T-helper 17 cell (primary cell): ENCODE measurements at regions not wholly inside any gene's neighbourhood (a gene's known extent, or its start where the extent isn't known, plus 50 kb on each side); places are given as distances from the start of the nearest gene placed in this dataset.

Experiments used
- ATAC-seq: fragments of 150-1000 bp; cut with Tn5 transposase; 2 replicates; pipeline ENCODE4 v1.10.0; 2021; ENCODE audit warnings: mild to moderate bottlenecking, moderate library complexity
- DNase-seq, 3 donors: peaks; one replicate each; pipeline versions ENCODE4 v3.0.0 to v3.0.0-alpha.2; 2020 to 2021
- H3K9me3 ChIP-seq: one replicate; pipeline ENCODE4 v1.7.0; 2013; ENCODE audit warnings: low read length, mild to moderate bottlenecking; ENCODE audit not compliant: control insufficient read depth, poor library complexity, severe bottlenecking
- H3K27ac Mint-ChIP-seq: one replicate; pipeline ENCODE4 v1.8.0; 2022; ENCODE audit warnings: mild to moderate bottlenecking, moderate library complexity, mixed read lengths
- H3K27me3 Mint-ChIP-seq: one replicate; pipeline ENCODE4 v1.8.0; 2022; ENCODE audit warnings: mixed read lengths
- H3K36me3 Mint-ChIP-seq: one replicate; pipeline ENCODE4 v1.8.0; 2022; ENCODE audit warnings: low read depth, mixed read lengths
- H3K4me1 Mint-ChIP-seq: one replicate; pipeline ENCODE4 v1.8.0; 2022; ENCODE audit warnings: mild to moderate bottlenecking, mixed read lengths
- H3K4me3 Mint-ChIP-seq: one replicate; pipeline ENCODE4 v1.8.0; 2022; ENCODE audit warnings: mild to moderate bottlenecking, moderate library complexity, mixed read lengths

DNA sequence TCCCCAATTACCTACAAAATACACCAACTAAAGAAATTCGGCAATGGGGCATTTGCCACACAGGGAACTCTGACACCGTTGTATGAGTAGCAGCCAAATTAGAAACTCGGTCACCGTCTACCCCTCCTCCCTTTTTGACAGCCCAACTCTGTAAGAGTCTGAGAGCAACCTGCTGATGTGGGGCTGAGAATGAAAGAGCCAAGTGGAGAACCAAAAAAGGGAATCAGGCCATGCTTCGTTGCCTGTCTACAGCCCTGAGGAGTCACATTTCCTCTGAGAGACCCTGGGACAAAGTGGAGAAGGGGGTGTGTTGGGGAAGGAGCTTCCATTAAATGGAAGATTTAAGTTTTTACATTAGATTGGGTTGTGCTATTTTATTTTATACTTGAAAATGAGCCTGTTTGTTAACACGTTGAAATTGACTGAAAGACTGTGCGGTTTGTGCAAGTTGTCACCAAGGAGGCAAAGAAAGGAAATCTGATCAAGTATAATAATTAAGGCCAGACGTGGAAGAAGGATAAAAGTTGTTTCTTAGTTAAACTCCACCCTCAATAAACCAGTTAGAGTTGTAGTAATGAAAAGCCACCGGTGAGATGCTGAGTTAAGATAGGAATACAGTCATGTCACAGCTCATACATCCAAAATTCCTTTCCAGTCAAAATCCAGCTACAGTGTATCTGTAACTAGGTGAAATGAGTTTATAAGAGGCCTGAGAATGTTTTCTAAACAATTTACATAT, 131.7 kb upstream of the CREB1 start:
- H3K4me3 Mint-ChIP-seq = no peak overlapping the region
- DNase-seq = no peak
- no peak overlapping the region for H3K27ac Mint-ChIP-seq
- H3K27me3 Mint-ChIP-seq = no peaks in the 10 kb centered on the region
- H3K4me1 Mint-ChIP-seq = peaks cover 2% of the 10 kb centered on the region
- no peaks in the 10 kb centered on the region for H3K9me3 ChIP-seq
- H3K36me3 Mint-ChIP-seq = no peaks in the 10 kb centered on the region
- no peak for ATAC-seq

DNA sequence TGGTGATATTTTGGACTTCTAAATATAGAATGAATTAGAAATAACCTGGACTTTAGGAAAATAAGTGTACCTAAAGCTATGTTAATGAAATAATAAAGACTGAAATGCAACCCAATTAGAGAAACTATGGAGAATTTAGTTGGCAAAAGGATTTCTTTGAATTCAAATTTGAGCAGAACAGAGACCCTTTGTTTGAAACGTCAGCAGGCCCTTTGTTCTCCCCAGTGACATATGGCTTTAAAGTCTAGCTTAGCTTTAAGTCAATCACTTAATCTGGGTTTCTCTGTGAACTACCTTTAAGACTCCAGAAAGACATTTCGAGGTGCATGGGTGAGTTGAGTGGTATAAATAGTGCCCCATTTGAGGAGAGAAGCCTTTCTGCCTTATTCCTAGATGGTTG, 130.5 kb upstream of the CREB1 start:
- Mint-ChIP-seq H3K36me3 (no peaks in the 10 kb centered on the region), H3K4me1 (peaks cover 2% of the 10 kb centered on the region), H3K27ac (no peak overlapping the region), H3K4me3 (no peak overlapping the region), H3K27me3 (no peaks in the 10 kb centered on the region)
- no peaks in the 10 kb centered on the region for H3K9me3 ChIP-seq
- no peak for DNase-seq
- ATAC-seq = no peak

DNA sequence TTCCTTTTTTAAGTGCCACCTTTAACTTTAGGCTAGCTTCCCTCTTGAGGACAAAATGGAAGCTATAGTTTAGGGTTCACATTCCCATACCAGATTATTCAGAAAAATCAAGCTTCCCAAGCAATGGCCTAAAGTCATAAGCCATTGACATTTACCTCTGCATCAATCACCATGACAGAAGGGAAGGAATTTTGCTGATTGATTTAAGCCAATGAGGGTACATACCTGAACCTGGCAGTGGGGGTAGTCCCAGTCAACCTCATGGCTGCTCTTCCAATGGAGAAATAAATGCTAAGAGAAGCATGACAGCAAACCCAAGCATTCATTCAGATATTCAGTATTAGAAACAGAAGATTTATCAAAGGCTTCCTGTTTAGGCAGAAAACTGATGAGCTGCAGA, 128.4 kb upstream of the CREB1 start:
- no peak overlapping the region for H3K27ac Mint-ChIP-seq
- H3K36me3 Mint-ChIP-seq = peaks cover 2% of the 10 kb centered on the region
- no peaks in the 10 kb centered on the region for H3K27me3 Mint-ChIP-seq
- DNase-seq = no peak
- ATAC-seq = no peak
- H3K4me1 Mint-ChIP-seq = peaks cover 2% of the 10 kb centered on the region
- no peaks in the 10 kb centered on the region for H3K9me3 ChIP-seq
- H3K4me3 Mint-ChIP-seq = no peak overlapping the region

DNA sequence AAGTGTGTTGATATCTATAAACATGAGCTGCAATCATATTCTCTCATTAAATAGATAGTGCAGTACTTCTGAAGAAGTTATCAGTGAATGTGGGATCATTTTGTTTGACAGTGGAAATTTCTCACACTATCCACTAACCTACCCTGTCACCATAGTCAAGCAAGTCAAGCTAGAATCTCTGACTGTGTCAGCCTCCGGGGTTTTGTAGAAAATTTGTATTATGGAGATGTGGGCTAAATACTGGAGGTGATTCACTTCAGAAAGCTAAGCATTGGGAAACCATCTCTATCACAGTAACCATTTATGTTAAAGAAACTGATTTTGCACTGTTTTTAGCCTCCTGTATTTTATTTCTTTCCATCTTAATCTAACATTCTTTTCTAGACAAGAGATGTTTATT, 126.6 kb upstream of the CREB1 start:
- DNase-seq (no peak), ATAC-seq (no peak)
- Mint-ChIP-seq H3K4me1 (peaks cover 4% of the 10 kb centered on the region), H3K36me3 (peaks cover 5% of the 10 kb centered on the region), H3K27ac (no peak overlapping the region), H3K4me3 (no peak overlapping the region), H3K27me3 (no peaks in the 10 kb centered on the region)
- H3K9me3 ChIP-seq = no peaks in the 10 kb centered on the region

DNA sequence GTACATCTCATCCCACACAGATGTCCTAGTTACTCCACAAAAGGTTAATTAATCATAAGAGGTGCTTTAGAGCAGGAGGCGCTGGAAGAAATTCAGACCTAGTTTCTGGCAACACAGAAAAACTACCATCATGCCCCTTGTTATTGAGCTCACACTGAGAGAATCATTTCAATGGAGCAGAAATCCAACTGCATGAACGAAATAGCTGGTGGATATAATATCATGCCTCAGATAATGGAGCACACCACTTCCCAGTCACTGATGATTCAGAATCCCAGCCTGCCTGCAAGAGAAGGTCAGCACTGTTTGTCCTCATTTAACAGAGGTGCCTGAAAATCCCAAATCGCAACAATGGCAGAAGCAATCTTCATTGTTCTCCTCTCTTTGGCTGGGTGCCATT, 125.8 kb upstream of the CREB1 start:
- H3K27ac Mint-ChIP-seq = no peak overlapping the region
- H3K4me3 Mint-ChIP-seq = no peak overlapping the region
- ATAC-seq (no peak), DNase-seq (no peak)
- no peaks in the 10 kb centered on the region for H3K9me3 ChIP-seq
- H3K4me1 Mint-ChIP-seq = peaks cover 4% of the 10 kb centered on the region
- no peaks in the 10 kb centered on the region for H3K27me3 Mint-ChIP-seq
- peaks cover 5% of the 10 kb centered on the region for H3K36me3 Mint-ChIP-seq

DNA sequence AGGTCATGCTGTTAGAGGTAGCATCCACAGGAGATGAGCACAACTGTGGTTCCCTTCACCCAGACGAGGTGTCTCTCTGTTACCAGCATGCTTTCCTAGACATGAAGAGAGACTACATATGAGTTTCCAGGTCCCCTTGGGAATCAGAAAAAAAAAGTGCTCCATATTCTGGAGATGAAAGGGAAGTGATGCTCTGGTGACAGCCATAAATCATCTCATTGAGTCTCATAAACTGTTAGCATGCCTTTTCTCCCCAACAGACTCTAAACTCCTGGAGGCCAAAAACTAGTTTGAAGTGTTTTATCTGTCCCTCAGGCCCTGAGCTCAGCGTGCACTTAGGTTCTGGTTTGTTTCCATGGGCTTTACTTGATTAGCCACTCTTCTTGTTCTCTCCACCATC, 124.6 kb upstream of the CREB1 start:
- peaks cover 5% of the 10 kb centered on the region for H3K36me3 Mint-ChIP-seq
- H3K9me3 ChIP-seq = no peaks in the 10 kb centered on the region
- no peaks in the 10 kb centered on the region for H3K27me3 Mint-ChIP-seq
- no peak overlapping the region for H3K27ac Mint-ChIP-seq
- H3K4me3 Mint-ChIP-seq = no peak overlapping the region
- DNase-seq (no peak), ATAC-seq (no peak)
- H3K4me1 Mint-ChIP-seq = peaks cover 4% of the 10 kb centered on the region

DNA sequence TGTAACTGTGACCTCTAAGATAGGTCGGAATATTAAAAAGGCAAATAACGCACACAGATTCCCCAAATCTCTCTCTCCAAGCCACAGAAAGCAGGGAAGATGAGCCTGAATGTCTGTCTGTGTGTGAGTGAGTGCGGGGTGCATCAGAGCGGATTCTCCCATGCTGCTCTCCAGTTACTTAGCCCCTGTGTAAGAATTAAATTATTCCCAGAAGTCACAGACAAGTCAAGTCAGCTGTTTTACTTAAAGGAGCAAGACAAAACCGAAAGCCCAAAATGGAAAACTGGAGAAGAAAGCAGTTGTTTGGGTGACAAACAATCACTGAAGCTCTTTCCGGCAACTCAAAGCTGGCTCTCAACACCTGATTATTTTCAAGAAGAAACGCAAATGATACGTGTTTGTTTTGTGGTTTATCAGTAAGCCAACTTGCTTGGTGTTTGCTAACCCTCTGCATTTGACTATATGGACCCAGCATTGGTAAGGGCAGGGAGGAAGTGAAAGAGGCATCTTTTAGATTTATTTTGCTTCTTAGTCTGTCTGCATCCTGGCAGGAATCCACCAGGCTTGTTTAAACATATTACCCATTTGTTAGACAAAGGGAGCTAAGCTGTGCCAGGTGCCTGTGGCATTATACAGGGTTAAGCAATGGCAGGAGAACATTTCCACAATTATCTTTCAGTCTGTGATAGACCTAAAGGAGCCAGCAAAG, 121.5 kb upstream of the CREB1 start:
- Mint-ChIP-seq H3K27me3 (no peaks in the 10 kb centered on the region), H3K4me1 (peaks cover 4% of the 10 kb centered on the region), H3K36me3 (peaks cover 5% of the 10 kb centered on the region), H3K27ac (no peak overlapping the region), H3K4me3 (no peak overlapping the region)
- DNase-seq (no peak), ATAC-seq (no peak)
- H3K9me3 ChIP-seq = no peaks in the 10 kb centered on the region

- H3K4me3 Mint-ChIP-seq = no peak overlapping the region
- H3K9me3 ChIP-seq = no peaks in the 10 kb centered on the region
- H3K4me1 Mint-ChIP-seq = peaks cover 4% of the 10 kb centered on the region
- ATAC-seq (no peak), DNase-seq (no peak)
- H3K36me3 Mint-ChIP-seq = peaks cover 5% of the 10 kb centered on the region
- H3K27me3 Mint-ChIP-seq = no peaks in the 10 kb centered on the region
- H3K27ac Mint-ChIP-seq = no peak overlapping the region
Measured at GRCh38 chr2:207409517-207409916, 120.2 kb upstream of the CREB1 start.

DNA sequence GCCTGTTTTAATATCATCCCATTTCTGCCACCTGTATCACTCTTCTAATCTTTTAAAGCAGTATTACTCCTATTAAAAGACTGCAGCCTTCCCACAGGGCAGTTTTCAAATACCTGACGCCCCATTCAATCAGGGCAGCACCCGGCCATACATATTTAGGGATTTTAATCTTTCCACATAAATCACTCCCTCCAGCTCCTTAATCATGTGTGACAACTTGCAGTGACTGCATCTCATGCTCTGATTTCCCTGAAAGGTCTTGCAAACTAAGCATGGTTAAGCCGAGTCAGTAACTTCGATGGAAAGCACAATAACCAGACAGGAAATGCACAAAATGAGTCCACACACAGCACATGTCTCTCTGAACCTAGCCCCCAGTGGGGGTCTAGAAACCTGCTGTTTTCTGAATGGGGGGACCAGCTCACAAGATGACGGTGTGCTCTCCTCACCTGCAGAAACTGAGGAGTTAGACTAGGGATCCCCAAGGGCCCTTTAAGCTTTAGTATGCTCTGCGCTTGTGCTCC, 116.9 kb upstream of the CREB1 start:
- Mint-ChIP-seq H3K4me3 (no peak overlapping the region), H3K27me3 (no peaks in the 10 kb centered on the region), H3K4me1 (peaks cover 4% of the 10 kb centered on the region), H3K36me3 (peaks cover under 1% of the 10 kb centered on the region), H3K27ac (no peak overlapping the region)
- DNase-seq = no peak
- ATAC-seq = no peak
- no peaks in the 10 kb centered on the region for H3K9me3 ChIP-seq

- Mint-ChIP-seq H3K4me3 (no peak overlapping the region), H3K4me1 (peaks cover 2% of the 10 kb centered on the region), H3K27ac (no peak overlapping the region), H3K36me3 (no peaks in the 10 kb centered on the region), H3K27me3 (no peaks in the 10 kb centered on the region)
- no peak for ATAC-seq
- DNase-seq = no peak
- H3K9me3 ChIP-seq = no peaks in the 10 kb centered on the region
Measured at GRCh38 chr2:207413376-207413907, 116.3 kb upstream of the CREB1 start.

DNA sequence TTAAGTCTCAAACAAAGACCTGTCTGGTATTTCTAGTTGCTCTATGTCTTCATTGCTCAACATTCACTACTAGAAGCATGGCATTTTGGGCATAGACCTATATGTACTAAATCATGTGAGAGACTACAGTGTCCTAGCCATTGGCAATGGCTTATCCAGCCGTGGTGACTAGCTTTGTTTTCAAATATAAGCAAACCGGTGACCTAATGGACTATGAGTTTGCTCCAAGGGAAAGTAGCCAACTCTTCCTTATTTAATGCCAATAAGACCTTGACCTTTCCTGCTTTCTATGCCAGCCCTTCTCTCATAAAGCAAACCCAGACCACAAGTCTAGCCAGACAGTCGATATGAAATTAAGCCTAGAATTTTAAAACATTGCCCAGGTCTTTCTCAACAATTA, 113.7 kb upstream of the CREB1 start:
- H3K27ac Mint-ChIP-seq = no peak overlapping the region
- peaks cover 2% of the 10 kb centered on the region for H3K4me1 Mint-ChIP-seq
- no peaks in the 10 kb centered on the region for H3K27me3 Mint-ChIP-seq
- no peak overlapping the region for H3K4me3 Mint-ChIP-seq
- H3K9me3 ChIP-seq = no peaks in the 10 kb centered on the region
- DNase-seq = no peak
- no peaks in the 10 kb centered on the region for H3K36me3 Mint-ChIP-seq
- no peak for ATAC-seq

- H3K4me3 Mint-ChIP-seq = no peak overlapping the region
- no peak for ATAC-seq
- peaks cover 2% of the 10 kb centered on the region for H3K4me1 Mint-ChIP-seq
- H3K36me3 Mint-ChIP-seq = no peaks in the 10 kb centered on the region
- no peak overlapping the region for H3K27ac Mint-ChIP-seq
- H3K27me3 Mint-ChIP-seq = no peaks in the 10 kb centered on the region
- no peak for DNase-seq
- H3K9me3 ChIP-seq = no peaks in the 10 kb centered on the region
Measured at GRCh38 chr2:207416900-207417299, 112.9 kb upstream of the CREB1 start.

GRCh38 chr2:207417301-207417718, 112.5 kb upstream of the CREB1 start:
- H3K4me1 Mint-ChIP-seq = peaks cover 2% of the 10 kb centered on the region
- no peak overlapping the region for H3K4me3 Mint-ChIP-seq
- no peaks in the 10 kb centered on the region for H3K9me3 ChIP-seq
- DNase-seq (no peak), ATAC-seq (no peak)
- H3K36me3 Mint-ChIP-seq = no peaks in the 10 kb centered on the region
- no peaks in the 10 kb centered on the region for H3K27me3 Mint-ChIP-seq
- H3K27ac Mint-ChIP-seq = no peak overlapping the region
